Heart left ventricle (tissue), 13 donors: ENCODE measurements at regions not wholly inside any gene's neighbourhood (a gene's known extent, or its start where the extent isn't known, plus 50 kb on each side); places are given as distances from the start of the nearest gene placed in this dataset.

ENCODE experiments used
- POLR2A ChIP-seq, 2 donors: fragments of 450-650 bp; IDR thresholded peaks; one replicate each; pipeline ENCODE4 v1.6.1; 2017; ENCODE audit warnings: antibody characterized with exemption in 2 of 2, mild to moderate bottlenecking in 2 of 2, moderate library complexity in 2 of 2
- TF ChIP-seq, protein P1 (sequence below), 12 donors: fragments of 200-600 bp; sonication (generic) in 4 of 12; IDR thresholded peaks; one replicate each; pipeline versions ENCODE4 v1.5.0 to v1.8.0; 2018 to 2022; ENCODE audit warnings: antibody characterized with exemption in 12 of 12, mild to moderate bottlenecking in 5 of 12
- donor health status: ischemic (EF 13 %, LVEDD 7.1; RV severe dilation, severe dysfunction).
- donor health status: DM: no; HTN: yes; CAD: no.
- donor health status: DM: no; HTN: no; CAD: no.
- donor health status: ischemic (EF 25% LVEDD 6.9; RV normal size, moderate dysfunction).
- donor health status: ischemic (EF 25% LVEDD 5.7; RV mildly dilated, moderate dysfunction).
- donor health status: ischemic (EF 35%, LVEDD 5.7; RV mildly dilated, moderate dysfunction).
- donor health status: nonischemic (EF 11% LVEDD 7.7; RV severe dilation, severe dysfunction).
- donor health status: DM: yes; HTN: yes; CAD: no.
- donor health status: PGD.
- donor health status: ischemic (EF 29% LVEDD 5.4; RV normal size, mild dysfunction).
- donor health status: nonischemic (EF 23%, LVEDD 6.1; RV moderate dilation, normal function).

DNA sequence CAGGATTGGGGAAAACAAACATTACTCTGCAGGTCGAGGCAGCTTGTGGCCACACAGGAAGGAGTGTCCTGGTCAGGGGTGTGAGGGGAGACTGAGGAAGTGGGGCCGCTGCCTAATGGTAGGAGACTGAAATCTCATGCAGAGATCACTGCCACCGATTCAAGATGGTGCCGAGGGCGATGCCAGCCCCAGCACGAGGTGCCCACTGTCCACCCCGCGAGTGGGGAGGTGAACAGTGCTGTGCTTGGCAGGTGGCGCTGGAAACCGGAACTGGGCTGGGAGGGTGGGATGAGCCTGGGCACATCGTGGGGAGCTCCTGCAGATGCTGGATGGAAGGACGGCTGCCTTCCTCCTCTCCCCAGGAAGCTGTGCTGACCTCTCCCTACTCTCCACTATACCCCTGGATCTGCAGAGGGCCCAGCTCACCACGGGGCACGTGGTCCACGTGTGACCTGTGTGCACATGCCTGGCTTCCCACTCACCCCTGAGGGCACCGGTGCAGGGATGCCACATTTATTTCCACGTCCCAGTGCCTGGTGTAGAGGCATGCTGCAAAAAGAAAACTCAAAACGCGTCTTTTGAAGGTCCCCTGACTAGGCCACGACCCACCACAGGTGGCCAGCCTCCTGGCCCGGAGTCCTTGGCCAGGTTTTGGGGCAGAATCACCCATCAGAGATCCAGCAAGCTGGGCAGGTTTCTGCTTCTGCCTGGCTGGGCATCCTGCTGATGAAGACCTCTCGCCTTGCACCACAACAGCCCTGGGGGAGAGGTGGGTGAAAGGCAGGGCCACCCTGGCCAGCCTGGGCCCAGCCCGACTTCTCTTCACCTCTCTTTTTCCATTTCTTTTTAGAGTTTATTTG lies 71.7 kb upstream of the FCN1 start:
- TF ChIP-seq POLR2A (IDR thresholded peaks at IDR 0.05), result no peak
- TF ChIP-seq, protein P1, sequence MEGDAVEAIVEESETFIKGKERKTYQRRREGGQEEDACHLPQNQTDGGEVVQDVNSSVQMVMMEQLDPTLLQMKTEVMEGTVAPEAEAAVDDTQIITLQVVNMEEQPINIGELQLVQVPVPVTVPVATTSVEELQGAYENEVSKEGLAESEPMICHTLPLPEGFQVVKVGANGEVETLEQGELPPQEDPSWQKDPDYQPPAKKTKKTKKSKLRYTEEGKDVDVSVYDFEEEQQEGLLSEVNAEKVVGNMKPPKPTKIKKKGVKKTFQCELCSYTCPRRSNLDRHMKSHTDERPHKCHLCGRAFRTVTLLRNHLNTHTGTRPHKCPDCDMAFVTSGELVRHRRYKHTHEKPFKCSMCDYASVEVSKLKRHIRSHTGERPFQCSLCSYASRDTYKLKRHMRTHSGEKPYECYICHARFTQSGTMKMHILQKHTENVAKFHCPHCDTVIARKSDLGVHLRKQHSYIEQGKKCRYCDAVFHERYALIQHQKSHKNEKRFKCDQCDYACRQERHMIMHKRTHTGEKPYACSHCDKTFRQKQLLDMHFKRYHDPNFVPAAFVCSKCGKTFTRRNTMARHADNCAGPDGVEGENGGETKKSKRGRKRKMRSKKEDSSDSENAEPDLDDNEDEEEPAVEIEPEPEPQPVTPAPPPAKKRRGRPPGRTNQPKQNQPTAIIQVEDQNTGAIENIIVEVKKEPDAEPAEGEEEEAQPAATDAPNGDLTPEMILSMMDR (IDR thresholded peaks at IDR 0.05), result no peak
